Activated CD4-positive, alpha-beta T cell treated with anti-CD3 and anti-CD28 coated beads, Interleukin-2, amount 10 ng/mL, durations not matched to agents 24 days and 14 days (primary cell): ENCODE measurements at regions not wholly inside any gene's neighbourhood (a gene's known extent, or its start where the extent isn't known, plus 50 kb on each side); places are given as distances from the start of the nearest gene placed in this dataset.
"Not testable (repeated sequence)": the region's sequence is repeated elsewhere in the genome, so short reads cannot be mapped to it uniquely, and the experiment has no call there.

Source experiments
- DNase-seq: peaks from one replicate; pipeline ENCODE4 v3.0.0; 2022
- H3K27ac Mint-ChIP-seq: one replicate; pipeline ENCODE4 v1.8.0; 2022; ENCODE audit warnings: mild to moderate bottlenecking, mixed read lengths
- H3K27me3 Mint-ChIP-seq: one replicate; pipeline ENCODE4 v1.8.0; 2022; ENCODE audit warnings: mixed read lengths
- H3K36me3 Mint-ChIP-seq: one replicate; pipeline ENCODE4 v1.8.0; 2022; ENCODE audit warnings: low read depth, mild to moderate bottlenecking, mixed read lengths
- H3K4me1 Mint-ChIP-seq: one replicate; pipeline ENCODE4 v1.8.0; 2021; ENCODE audit warnings: mixed read lengths
- H3K4me3 Mint-ChIP-seq: one replicate; pipeline ENCODE4 v1.8.0; 2022; ENCODE audit warnings: mild to moderate bottlenecking, moderate library complexity, mixed read lengths
- H3K9me3 Mint-ChIP-seq: one replicate; pipeline ENCODE4 v1.8.0; 2021; ENCODE audit warnings: mixed read lengths
- intact Hi-C: fragments of 100-400 bp; cut with micrococcal nuclease; formaldehyde crosslinking; loops from one replicate; pipeline ENCODE4 v1.15.1; 2023

DNA sequence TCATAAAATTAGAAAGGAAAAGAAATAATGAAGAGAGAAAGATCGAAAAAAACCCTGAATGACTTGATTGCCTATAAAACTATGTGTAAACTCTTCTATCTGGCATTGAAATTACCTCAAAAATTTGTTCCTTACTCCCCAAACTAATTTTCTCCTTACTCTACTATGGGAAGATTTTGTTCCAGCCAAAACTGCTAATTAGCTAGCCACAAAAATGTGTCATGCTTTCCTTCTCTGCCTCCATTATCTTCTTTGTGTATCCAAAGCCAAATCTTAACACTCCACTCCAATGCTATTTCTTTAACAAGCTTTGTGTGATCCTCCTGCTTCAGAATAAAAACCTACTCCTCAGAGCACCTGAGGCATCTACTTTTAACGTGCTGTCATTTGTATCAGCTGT, 831.2 kb downstream of the METTL15 start:
- DNase-seq, result no peak
- Mint-ChIP-seq H3K9me3 (no peaks in the 10 kb centered on the region), H3K4me1 (no peaks in the 10 kb centered on the region), H3K36me3 (no peaks in the 10 kb centered on the region), H3K4me3 (no peak overlapping the region), H3K27ac (no peak overlapping the region), H3K27me3 (no peaks in the 10 kb centered on the region)
- intact Hi-C loops, result no loop called here

DNA sequence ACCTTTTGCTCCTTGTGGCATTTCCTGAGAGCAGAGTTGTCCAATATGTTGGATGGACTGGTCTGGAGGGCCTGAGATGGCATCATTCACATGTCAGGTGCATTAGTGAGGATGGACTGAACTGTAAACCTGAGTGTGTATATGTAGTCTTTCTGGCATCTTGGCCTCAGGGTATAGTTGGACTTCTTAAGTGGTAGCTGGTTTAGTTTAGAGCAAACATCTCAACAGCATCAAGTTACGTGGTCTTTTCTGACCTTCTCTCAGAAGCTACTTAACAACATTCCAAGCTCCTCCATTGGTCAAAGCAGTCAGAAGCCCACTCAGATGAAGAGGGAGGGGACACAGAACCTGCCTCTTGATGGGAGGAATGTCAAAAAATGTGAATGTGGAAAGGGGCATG, 829.9 kb downstream of the METTL15 start:
- intact Hi-C loops, result no loop called here
- Mint-ChIP-seq H3K4me1 (no peaks in the 10 kb centered on the region), H3K4me3 (no peak overlapping the region), H3K27me3 (no peaks in the 10 kb centered on the region), H3K36me3 (no peaks in the 10 kb centered on the region), H3K27ac (no peak overlapping the region), H3K9me3 (peaks cover 5% of the 10 kb centered on the region)
- DNase-seq, result no peak

GRCh38 chr11:28932940-28933339, 824.8 kb downstream of the METTL15 start:
- no peaks in the 10 kb centered on the region for H3K36me3 Mint-ChIP-seq
- H3K4me3 Mint-ChIP-seq, result no peak overlapping the region
- peaks cover 10% of the 10 kb centered on the region for H3K9me3 Mint-ChIP-seq
- no peaks in the 10 kb centered on the region for H3K4me1 Mint-ChIP-seq
- intact Hi-C loops, result no loop called here
- DNase-seq, result no peak
- H3K27ac Mint-ChIP-seq, result no peak overlapping the region
- H3K27me3 Mint-ChIP-seq, result no peaks in the 10 kb centered on the region

GRCh38 chr11:28924004-28924403, 815.8 kb downstream of the METTL15 start:
- Mint-ChIP-seq H3K9me3 (peaks cover 4% of the 10 kb centered on the region), H3K4me3 (no peak overlapping the region), H3K4me1 (no peaks in the 10 kb centered on the region), H3K27me3 (no peaks in the 10 kb centered on the region), H3K27ac (no peak overlapping the region), H3K36me3 (no peaks in the 10 kb centered on the region)
- no peak for DNase-seq
- intact Hi-C loops, result no loop called here

GRCh38 chr11:28922386-28922981, 814.3 kb downstream of the METTL15 start:
- Mint-ChIP-seq H3K4me3 (no peak overlapping the region), H3K27me3 (no peaks in the 10 kb centered on the region), H3K9me3 (peaks cover 8% of the 10 kb centered on the region), H3K4me1 (no peaks in the 10 kb centered on the region), H3K27ac (no peak overlapping the region), H3K36me3 (no peaks in the 10 kb centered on the region)
- intact Hi-C loops, result no loop called here
- no peak for DNase-seq

DNA sequence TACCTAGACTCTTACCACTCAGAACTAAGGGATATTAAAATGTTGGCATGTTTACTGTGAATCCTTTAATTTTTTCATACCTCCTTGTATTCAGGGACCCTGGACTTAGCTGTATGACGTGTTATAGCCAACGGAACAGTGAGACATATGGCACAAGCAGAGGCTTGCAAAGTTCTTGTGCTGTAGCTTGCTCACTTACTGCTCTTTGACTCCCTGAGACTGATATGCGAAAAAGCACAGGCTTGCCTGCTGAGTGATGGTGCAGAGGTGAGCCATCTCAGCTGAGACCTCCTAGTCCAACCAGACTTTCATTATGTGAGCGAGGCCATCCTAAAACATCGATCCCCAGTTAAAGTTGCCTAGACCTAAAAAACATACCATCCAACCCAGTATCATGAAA, 811.0 kb downstream of the METTL15 start:
- H3K9me3 Mint-ChIP-seq, result peaks cover 7% of the 10 kb centered on the region
- H3K27ac Mint-ChIP-seq, result no peak overlapping the region
- intact Hi-C loops, result no loop called here
- no peak overlapping the region for H3K4me3 Mint-ChIP-seq
- DNase-seq, result no peak
- H3K36me3 Mint-ChIP-seq, result no peaks in the 10 kb centered on the region
- no peaks in the 10 kb centered on the region for H3K27me3 Mint-ChIP-seq
- H3K4me1 Mint-ChIP-seq, result no peaks in the 10 kb centered on the region

- Mint-ChIP-seq H3K9me3 (peaks cover 7% of the 10 kb centered on the region), H3K27ac (no peak overlapping the region), H3K27me3 (no peaks in the 10 kb centered on the region)
Measured at GRCh38 chr11:28913883-28914282, 805.7 kb downstream of the METTL15 start.

GRCh38 chr11:28911829-28912228, 803.6 kb downstream of the METTL15 start:
- DNase-seq, result no peak
- intact Hi-C loops, result no loop called here
- Mint-ChIP-seq H3K36me3 (no peaks in the 10 kb centered on the region), H3K4me1 (no peaks in the 10 kb centered on the region), H3K27ac (no peak overlapping the region), H3K9me3 (peaks cover 3% of the 10 kb centered on the region), H3K4me3 (no peak overlapping the region), H3K27me3 (no peaks in the 10 kb centered on the region)

More at GRCh38 chr11:28913883-28914282, 805.7 kb downstream of the METTL15 start:
- intact Hi-C loops, result no loop called here
- Mint-ChIP-seq H3K4me3 (no peak overlapping the region), H3K4me1 (no peaks in the 10 kb centered on the region), H3K36me3 (no peaks in the 10 kb centered on the region)
- no peak for DNase-seq

GRCh38 chr11:28910926-28911325, 802.7 kb downstream of the METTL15 start:
- Mint-ChIP-seq H3K9me3 (peaks cover 3% of the 10 kb centered on the region), H3K4me3 (no peak overlapping the region), H3K36me3 (no peaks in the 10 kb centered on the region), H3K27ac (no peak overlapping the region), H3K27me3 (no peaks in the 10 kb centered on the region), H3K4me1 (no peaks in the 10 kb centered on the region)
- DNase-seq, result no peak
- intact Hi-C loops, result no loop called here

GRCh38 chr11:28903716-28904115, 795.5 kb downstream of the METTL15 start:
- Mint-ChIP-seq H3K27ac (no peak overlapping the region), H3K27me3 (no peaks in the 10 kb centered on the region), H3K4me3 (no peak overlapping the region), H3K36me3 (no peaks in the 10 kb centered on the region), H3K4me1 (no peaks in the 10 kb centered on the region), H3K9me3 (no peaks in the 10 kb centered on the region)
- no peak for DNase-seq
- intact Hi-C loops, result no loop called here

- intact Hi-C loops, result no loop called here
- no peak overlapping the region for H3K4me3 Mint-ChIP-seq
Measured at GRCh38 chr11:28900427-28900826, 792.2 kb downstream of the METTL15 start.

DNA sequence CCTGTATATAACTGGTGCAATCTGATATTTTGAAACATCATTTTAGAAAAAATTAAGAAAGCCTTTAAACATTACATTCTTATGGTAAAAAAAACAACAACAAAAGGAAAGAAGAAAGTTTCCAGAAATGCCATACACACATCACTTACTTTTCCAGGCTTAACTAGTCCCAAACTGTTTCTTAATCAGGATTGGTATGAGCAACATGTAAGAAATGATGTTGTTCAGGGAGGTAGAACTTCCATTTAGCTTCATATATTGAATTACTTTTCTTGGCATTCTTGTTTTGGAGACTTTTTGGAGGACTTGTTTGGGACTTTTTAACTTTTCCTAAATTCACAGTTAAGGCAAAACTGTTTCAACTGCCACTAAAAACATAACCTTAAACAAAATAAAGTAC, 791.5 kb downstream of the METTL15 start:
- H3K4me3 Mint-ChIP-seq, result no peak overlapping the region
- intact Hi-C loops, result no loop called here
- H3K4me1 Mint-ChIP-seq, result no peaks in the 10 kb centered on the region
- no peak overlapping the region for H3K27ac Mint-ChIP-seq
- no peak for DNase-seq
- no peaks in the 10 kb centered on the region for H3K27me3 Mint-ChIP-seq
- H3K9me3 Mint-ChIP-seq, result peaks cover 3% of the 10 kb centered on the region
- no peaks in the 10 kb centered on the region for H3K36me3 Mint-ChIP-seq

More at GRCh38 chr11:28900427-28900826, 792.2 kb downstream of the METTL15 start:
- Mint-ChIP-seq H3K27me3 (no peaks in the 10 kb centered on the region), H3K4me1 (no peaks in the 10 kb centered on the region), H3K27ac (no peak overlapping the region), H3K36me3 (no peaks in the 10 kb centered on the region), H3K9me3 (peaks cover 3% of the 10 kb centered on the region)
- no peak for DNase-seq

- intact Hi-C loops, H3K27ac Mint-ChIP-seq, H3K4me3 Mint-ChIP-seq, H3K36me3 Mint-ChIP-seq, H3K4me1 Mint-ChIP-seq, DNase-seq, H3K27me3 Mint-ChIP-seq, H3K9me3 Mint-ChIP-seq: not testable (repeated sequence)
Measured at GRCh38 chr11:28890601-28891040, 782.4 kb downstream of the METTL15 start.

GRCh38 chr11:28887681-28888080, 779.5 kb downstream of the METTL15 start:
- DNase-seq, result no peak
- Mint-ChIP-seq H3K9me3 (peaks cover 20% of the 10 kb centered on the region), H3K27me3 (no peaks in the 10 kb centered on the region), H3K36me3 (no peaks in the 10 kb centered on the region), H3K4me3 (no peak overlapping the region), H3K4me1 (no peaks in the 10 kb centered on the region), H3K27ac (no peak overlapping the region)
- intact Hi-C loops, result no loop called here

GRCh38 chr11:28879869-28880268, 771.7 kb downstream of the METTL15 start:
- Mint-ChIP-seq H3K27ac (no peak overlapping the region), H3K9me3 (peaks cover 19% of the 10 kb centered on the region), H3K27me3 (no peaks in the 10 kb centered on the region), H3K4me3 (no peak overlapping the region), H3K36me3 (no peaks in the 10 kb centered on the region), H3K4me1 (no peaks in the 10 kb centered on the region)
- intact Hi-C loops, result no loop called here
- no peak for DNase-seq
